ENCODE measurements at regions not wholly inside any gene's neighbourhood (a gene's known extent, or its start where the extent isn't known, plus 50 kb on each side); places are given as distances from the start of the nearest gene placed in this dataset.
"Not testable (repeated sequence)": the region's sequence is repeated elsewhere in the genome, so short reads cannot be mapped to it uniquely, and the experiment has no call there.

GRCh38 chr9:75788006-75788634 lies 102.4 kb upstream of the PCSK5 start:
- H3K9me3 ChIP-seq (ENCODE audit: control insufficient read depth, low read depth, low read length) = no peaks in the 10 kb centered on the region
- H3K27ac ChIP-seq (ENCODE audit: low read length) = no peak overlapping the region
- no peaks in the 10 kb centered on the region for H3K36me3 ChIP-seq (ENCODE audit: control insufficient read depth, insufficient read depth, low read length)
- WGBS (ENCODE audit: insufficient coverage, low lambda C conversion rate) = 100% methylated on average over 1 of the region's 3 CpGs
- no peaks in the 10 kb centered on the region for H3K27me3 ChIP-seq (ENCODE audit: control insufficient read depth, insufficient read depth, low read length)
- no peak overlapping the region for H3K4me3 ChIP-seq (ENCODE audit: low read length)
- H3K4me1 ChIP-seq (ENCODE audit: control insufficient read depth, insufficient read depth, low read length) = no peaks in the 10 kb centered on the region
- no peak for DNase-seq

- no peaks in the 10 kb centered on the region for H3K9me3 ChIP-seq (ENCODE audit: control insufficient read depth, low read depth, low read length)
- no peak overlapping the region for H3K4me3 ChIP-seq (ENCODE audit: low read length)
- no peak overlapping the region for H3K27ac ChIP-seq (ENCODE audit: low read length)
- H3K36me3 ChIP-seq (ENCODE audit: control insufficient read depth, insufficient read depth, low read length) = no peaks in the 10 kb centered on the region
- no CpG with 5 or more reads among the region's 2 CpGs for WGBS (ENCODE audit: insufficient coverage, low lambda C conversion rate)
- no peaks in the 10 kb centered on the region for H3K4me1 ChIP-seq (ENCODE audit: control insufficient read depth, insufficient read depth, low read length)
- DNase-seq = no peak
- no peaks in the 10 kb centered on the region for H3K27me3 ChIP-seq (ENCODE audit: control insufficient read depth, insufficient read depth, low read length)
Observed at GRCh38 chr9:75797085-75797580, 93.3 kb upstream of the PCSK5 start.

GRCh38 chr9:75798505-75798904 lies 92.0 kb upstream of the PCSK5 start:
- Histone ChIP-seq H3K9me3 (ENCODE audit: control insufficient read depth, low read depth, low read length) (no peaks in the 10 kb centered on the region), H3K27ac (ENCODE audit: low read length) (no peak overlapping the region), H3K36me3 (ENCODE audit: control insufficient read depth, insufficient read depth, low read length) (no peaks in the 10 kb centered on the region), H3K27me3 (ENCODE audit: control insufficient read depth, insufficient read depth, low read length) (no peaks in the 10 kb centered on the region), H3K4me1 (ENCODE audit: control insufficient read depth, insufficient read depth, low read length) (no peaks in the 10 kb centered on the region), H3K4me3 (ENCODE audit: low read length) (no peak overlapping the region)
- no peak for DNase-seq
- no CpG with 5 or more reads among the region's 1 CpG for WGBS (ENCODE audit: insufficient coverage, low lambda C conversion rate)

- Histone ChIP-seq H3K4me1 (ENCODE audit: control insufficient read depth, insufficient read depth, low read length) (no peaks in the 10 kb centered on the region), H3K27me3 (ENCODE audit: control insufficient read depth, insufficient read depth, low read length) (no peaks in the 10 kb centered on the region), H3K36me3 (ENCODE audit: control insufficient read depth, insufficient read depth, low read length) (no peaks in the 10 kb centered on the region), H3K4me3 (ENCODE audit: low read length) (no peak overlapping the region), H3K9me3 (ENCODE audit: control insufficient read depth, low read depth, low read length) (no peaks in the 10 kb centered on the region), H3K27ac (ENCODE audit: low read length) (no peak overlapping the region)
- DNase-seq = no peak
Observed at GRCh38 chr9:75803130-75803529, 87.3 kb upstream of the PCSK5 start.

GRCh38 chr9:75810063-75810462 lies 80.4 kb upstream of the PCSK5 start:
- H3K4me1 ChIP-seq (ENCODE audit: control insufficient read depth, insufficient read depth, low read length) = no peaks in the 10 kb centered on the region
- no peaks in the 10 kb centered on the region for H3K27me3 ChIP-seq (ENCODE audit: control insufficient read depth, insufficient read depth, low read length)
- WGBS (ENCODE audit: insufficient coverage, low lambda C conversion rate) = no CpG with 5 or more reads among the region's 2 CpGs
- DNase-seq = no peak
- H3K4me3 ChIP-seq (ENCODE audit: low read length) = no peak overlapping the region
- H3K27ac ChIP-seq (ENCODE audit: low read length) = no peak overlapping the region
- H3K36me3 ChIP-seq (ENCODE audit: control insufficient read depth, insufficient read depth, low read length) = no peaks in the 10 kb centered on the region
- H3K9me3 ChIP-seq (ENCODE audit: control insufficient read depth, low read depth, low read length) = peaks cover 6% of the 10 kb centered on the region

- DNase-seq = no peak
- peaks cover 6% of the 10 kb centered on the region for H3K9me3 ChIP-seq (ENCODE audit: control insufficient read depth, low read depth, low read length)
Observed at GRCh38 chr9:75811692-75812091, 78.8 kb upstream of the PCSK5 start.

GRCh38 chr9:75812141-75812540 lies 78.3 kb upstream of the PCSK5 start:
- 93% methylated on average over 2 of the region's 2 CpGs for WGBS (ENCODE audit: insufficient coverage, low lambda C conversion rate)
- Histone ChIP-seq H3K36me3 (ENCODE audit: control insufficient read depth, insufficient read depth, low read length) (no peaks in the 10 kb centered on the region), H3K27me3 (ENCODE audit: control insufficient read depth, insufficient read depth, low read length) (no peaks in the 10 kb centered on the region), H3K4me3 (ENCODE audit: low read length) (no peak overlapping the region), H3K4me1 (ENCODE audit: control insufficient read depth, insufficient read depth, low read length) (no peaks in the 10 kb centered on the region), H3K9me3 (ENCODE audit: control insufficient read depth, low read depth, low read length) (peaks cover 6% of the 10 kb centered on the region), H3K27ac (ENCODE audit: low read length) (no peak overlapping the region)
- DNase-seq = no peak

More at GRCh38 chr9:75811692-75812091, 78.8 kb upstream of the PCSK5 start:
- Histone ChIP-seq H3K27ac (ENCODE audit: low read length) (no peak overlapping the region), H3K27me3 (ENCODE audit: control insufficient read depth, insufficient read depth, low read length) (no peaks in the 10 kb centered on the region), H3K4me3 (ENCODE audit: low read length) (no peak overlapping the region), H3K36me3 (ENCODE audit: control insufficient read depth, insufficient read depth, low read length) (no peaks in the 10 kb centered on the region), H3K4me1 (ENCODE audit: control insufficient read depth, insufficient read depth, low read length) (no peaks in the 10 kb centered on the region)

GRCh38 chr9:75814667-75815066 lies 75.8 kb upstream of the PCSK5 start:
- DNase-seq = no peak
- no peak overlapping the region for H3K4me3 ChIP-seq (ENCODE audit: low read length)
- H3K9me3 ChIP-seq (ENCODE audit: control insufficient read depth, low read depth, low read length) = peaks cover 6% of the 10 kb centered on the region
- H3K4me1 ChIP-seq (ENCODE audit: control insufficient read depth, insufficient read depth, low read length) = no peaks in the 10 kb centered on the region
- H3K36me3 ChIP-seq (ENCODE audit: control insufficient read depth, insufficient read depth, low read length) = no peaks in the 10 kb centered on the region
- no peaks in the 10 kb centered on the region for H3K27me3 ChIP-seq (ENCODE audit: control insufficient read depth, insufficient read depth, low read length)
- H3K27ac ChIP-seq (ENCODE audit: low read length) = no peak overlapping the region

GRCh38 chr9:75820471-75821115 lies 69.9 kb upstream of the PCSK5 start:
- not testable (repeated sequence) for H3K9me3 ChIP-seq (ENCODE audit: control insufficient read depth, low read depth, low read length); DNase-seq; H3K27me3 ChIP-seq (ENCODE audit: control insufficient read depth, insufficient read depth, low read length); H3K4me3 ChIP-seq (ENCODE audit: low read length); H3K27ac ChIP-seq (ENCODE audit: low read length); H3K36me3 ChIP-seq (ENCODE audit: control insufficient read depth, insufficient read depth, low read length); H3K4me1 ChIP-seq (ENCODE audit: control insufficient read depth, insufficient read depth, low read length)
- WGBS (ENCODE audit: insufficient coverage, low lambda C conversion rate) = no CpG with 5 or more reads among the region's 2 CpGs

GRCh38 chr9:75823151-75823550 lies 67.3 kb upstream of the PCSK5 start:
- Histone ChIP-seq H3K27ac (ENCODE audit: low read length) (no peak overlapping the region), H3K9me3 (ENCODE audit: control insufficient read depth, low read depth, low read length) (no peaks in the 10 kb centered on the region), H3K27me3 (ENCODE audit: control insufficient read depth, insufficient read depth, low read length) (no peaks in the 10 kb centered on the region), H3K4me1 (ENCODE audit: control insufficient read depth, insufficient read depth, low read length) (no peaks in the 10 kb centered on the region), H3K4me3 (ENCODE audit: low read length) (no peak overlapping the region), H3K36me3 (ENCODE audit: control insufficient read depth, insufficient read depth, low read length) (no peaks in the 10 kb centered on the region)
- DNase-seq = no peak
- no CpG with 5 or more reads among the region's 2 CpGs for WGBS (ENCODE audit: insufficient coverage, low lambda C conversion rate)

Data from large intestine (tissue), 3 donors.